Esophagus squamous epithelium (tissue), 4 donors: ENCODE measurements at regions not wholly inside any gene's neighbourhood (a gene's known extent, or its start where the extent isn't known, plus 50 kb on each side); places are given as distances from the start of the nearest gene placed in this dataset.

ENCODE experiments used
- POLR2A ChIP-seq, 4 donors: fragments of 450-650 bp; IDR thresholded peaks; one replicate each; pipeline ENCODE4 v1.6.1; 2017; ENCODE audit warnings: antibody characterized with exemption in 4 of 4, mild to moderate bottlenecking in 4 of 4, moderate library complexity in 3 of 4
- TF ChIP-seq, protein P1 (sequence below), 6 experiments: fragments of 450-650 bp in 4 of 6; fragments of 200-600 bp in 2 of 6; sonication (generic) in 2 of 6; IDR thresholded peaks; one replicate each; pipeline ENCODE4 v1.5.1; 2016 to 2019; ENCODE audit warnings: antibody characterized with exemption in 6 of 6, mild to moderate bottlenecking in 4 of 6, moderate library complexity in 4 of 6

GRCh38 chr4:158965226-158965625, 137.7 kb upstream of the RAPGEF2 start:
- TF ChIP-seq, protein P1, sequence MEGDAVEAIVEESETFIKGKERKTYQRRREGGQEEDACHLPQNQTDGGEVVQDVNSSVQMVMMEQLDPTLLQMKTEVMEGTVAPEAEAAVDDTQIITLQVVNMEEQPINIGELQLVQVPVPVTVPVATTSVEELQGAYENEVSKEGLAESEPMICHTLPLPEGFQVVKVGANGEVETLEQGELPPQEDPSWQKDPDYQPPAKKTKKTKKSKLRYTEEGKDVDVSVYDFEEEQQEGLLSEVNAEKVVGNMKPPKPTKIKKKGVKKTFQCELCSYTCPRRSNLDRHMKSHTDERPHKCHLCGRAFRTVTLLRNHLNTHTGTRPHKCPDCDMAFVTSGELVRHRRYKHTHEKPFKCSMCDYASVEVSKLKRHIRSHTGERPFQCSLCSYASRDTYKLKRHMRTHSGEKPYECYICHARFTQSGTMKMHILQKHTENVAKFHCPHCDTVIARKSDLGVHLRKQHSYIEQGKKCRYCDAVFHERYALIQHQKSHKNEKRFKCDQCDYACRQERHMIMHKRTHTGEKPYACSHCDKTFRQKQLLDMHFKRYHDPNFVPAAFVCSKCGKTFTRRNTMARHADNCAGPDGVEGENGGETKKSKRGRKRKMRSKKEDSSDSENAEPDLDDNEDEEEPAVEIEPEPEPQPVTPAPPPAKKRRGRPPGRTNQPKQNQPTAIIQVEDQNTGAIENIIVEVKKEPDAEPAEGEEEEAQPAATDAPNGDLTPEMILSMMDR (IDR thresholded peaks at IDR 0.05), result no peak
- TF ChIP-seq POLR2A (IDR thresholded peaks at IDR 0.05), result no peak
